ENCODE measurements at regions not wholly inside any gene's neighbourhood (a gene's known extent, or its start where the extent isn't known, plus 50 kb on each side); places are given as distances from the start of the nearest gene placed in this dataset.
"Not testable (repeated sequence)": the region's sequence is repeated elsewhere in the genome, so short reads cannot be mapped to it uniquely, and the experiment has no call there.

DNA sequence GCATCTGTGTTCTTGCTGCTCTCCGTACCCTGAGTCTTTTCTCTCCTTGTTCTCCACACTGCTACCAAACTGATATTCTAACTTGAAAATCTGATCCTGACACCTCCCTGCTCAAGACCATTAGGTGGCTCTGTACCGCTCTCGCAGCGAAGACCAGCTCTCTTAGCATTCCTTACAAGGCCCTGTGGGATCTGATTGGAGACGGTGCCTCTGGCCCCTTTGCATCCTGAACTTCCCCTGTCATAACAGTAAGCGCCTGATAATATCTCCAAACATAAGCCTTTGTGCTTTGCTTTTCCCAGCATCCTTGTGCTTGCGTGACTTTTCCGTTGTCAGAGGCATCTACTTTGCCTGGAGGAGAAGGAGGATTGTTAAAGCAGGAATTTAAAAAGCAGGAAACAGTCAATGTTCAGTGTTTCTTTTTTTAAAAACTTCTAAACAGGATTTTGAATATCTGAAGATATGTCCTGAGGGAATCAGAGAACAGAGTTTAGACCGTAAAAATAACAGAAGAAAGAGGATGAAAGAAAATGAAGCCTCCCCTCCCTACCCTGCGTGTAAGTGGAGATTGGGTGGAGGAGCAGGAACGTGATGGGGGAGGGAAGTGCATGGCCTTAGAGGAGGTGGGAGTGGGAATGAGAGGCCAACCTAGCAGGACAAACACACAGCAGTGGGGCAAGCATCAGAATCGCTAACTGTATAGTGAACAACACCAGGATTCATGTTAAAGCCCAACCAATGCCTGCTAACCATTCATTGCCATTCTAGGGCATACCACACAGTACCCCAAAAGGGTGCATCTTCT lies 89.2 kb upstream of the STMND1 start:
- DNase-seq: no peak

DNA sequence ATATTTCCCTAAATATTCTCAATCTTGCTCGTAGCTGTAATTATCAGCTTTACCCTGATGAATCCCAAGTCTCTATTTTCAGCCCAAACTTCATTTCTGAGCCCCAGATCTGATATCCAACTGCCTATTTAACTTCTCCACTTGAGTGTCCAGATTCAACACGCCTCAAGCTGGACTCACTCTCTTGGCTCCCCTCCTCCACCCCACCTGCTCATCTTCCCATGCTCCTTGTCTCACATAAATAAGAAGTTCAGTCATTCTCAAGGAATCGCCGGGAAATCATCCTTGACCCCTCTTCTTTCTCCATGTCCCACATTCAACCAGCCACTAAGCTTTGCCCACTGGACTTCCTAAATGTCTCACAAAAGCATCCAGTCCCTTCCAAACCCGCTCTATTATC lies 89.9 kb upstream of the STMND1 start:
- DNase-seq: no peak

DNA sequence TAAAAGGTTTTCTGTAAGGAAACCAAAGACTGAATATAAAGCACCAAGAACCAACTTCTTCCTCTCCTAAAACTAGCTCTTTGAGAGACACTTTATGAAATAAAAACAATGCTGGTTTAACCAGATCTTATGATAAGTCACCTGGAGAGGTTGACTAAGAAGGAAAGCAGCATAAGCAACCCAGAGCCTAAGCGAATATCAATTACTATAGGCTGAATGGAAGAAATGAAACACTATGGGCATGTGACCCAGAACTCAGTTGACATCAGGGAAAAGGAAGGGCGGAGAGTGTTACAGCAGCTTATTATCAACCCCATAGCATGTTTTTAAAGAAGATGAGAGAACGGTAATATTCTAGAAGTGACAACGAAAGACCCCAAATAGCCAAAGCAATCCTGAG lies 94.1 kb upstream of the STMND1 start:
- DNase-seq: no peak

DNA sequence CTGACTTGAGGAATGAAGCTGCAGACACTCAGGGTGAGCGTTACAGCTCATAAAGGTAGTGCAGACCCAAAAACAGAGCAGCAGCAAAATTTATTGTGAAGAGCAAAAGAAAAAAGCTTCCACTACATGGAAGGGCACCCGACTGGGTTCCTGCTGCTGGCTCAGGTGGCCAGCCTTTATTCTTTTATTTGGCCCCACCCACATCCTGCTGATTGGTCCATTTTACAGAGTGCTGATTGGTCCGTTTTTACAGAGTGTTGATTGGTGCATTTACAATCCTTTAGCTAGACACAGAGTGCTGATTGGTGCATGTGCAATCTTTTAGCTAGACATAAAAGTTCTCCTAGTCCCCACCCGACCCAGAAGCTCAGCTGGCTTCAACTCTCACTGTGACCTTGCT lies 95.3 kb upstream of the STMND1 start:
- no peak for DNase-seq

DNA sequence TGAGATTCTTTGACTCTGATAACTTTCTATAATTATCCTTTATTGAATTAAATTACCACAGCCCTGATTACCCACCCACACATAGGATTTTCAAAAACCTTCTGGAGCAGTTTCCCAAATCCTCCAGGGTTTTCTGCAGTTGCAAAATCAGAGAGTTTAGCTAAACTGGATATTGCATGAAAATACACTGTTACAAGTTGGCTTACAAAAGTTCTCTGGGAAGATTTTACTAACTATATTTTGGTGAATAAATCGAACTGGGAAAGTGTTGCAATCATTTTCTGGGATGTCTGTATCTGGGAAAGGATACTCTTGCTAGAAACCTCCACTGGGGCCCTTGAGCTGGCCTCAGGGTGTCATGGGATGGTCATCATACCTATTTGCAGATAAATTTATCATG lies 97.6 kb upstream of the STMND1 start:
- no peak for DNase-seq

DNA sequence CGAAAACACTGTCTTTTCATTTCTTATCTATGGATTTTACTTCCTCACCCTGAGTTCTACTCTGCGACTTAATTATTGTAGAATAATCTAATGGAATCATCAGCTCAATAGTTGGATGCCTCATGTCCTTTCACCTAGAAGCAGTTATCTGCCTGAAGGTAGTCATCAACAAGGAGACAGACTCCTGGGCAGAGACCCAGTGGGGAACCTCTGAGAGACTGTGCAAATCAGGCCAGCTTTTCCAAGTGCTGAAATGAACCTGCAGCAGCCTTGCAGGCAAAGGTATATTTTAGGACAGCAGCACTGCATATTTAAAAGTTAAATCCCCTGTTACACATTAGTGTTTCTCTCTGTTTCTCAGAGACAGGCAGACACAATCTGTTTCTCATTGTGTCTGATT lies 99.7 kb upstream of the STMND1 start:
- DNase-seq: no peak

DNA sequence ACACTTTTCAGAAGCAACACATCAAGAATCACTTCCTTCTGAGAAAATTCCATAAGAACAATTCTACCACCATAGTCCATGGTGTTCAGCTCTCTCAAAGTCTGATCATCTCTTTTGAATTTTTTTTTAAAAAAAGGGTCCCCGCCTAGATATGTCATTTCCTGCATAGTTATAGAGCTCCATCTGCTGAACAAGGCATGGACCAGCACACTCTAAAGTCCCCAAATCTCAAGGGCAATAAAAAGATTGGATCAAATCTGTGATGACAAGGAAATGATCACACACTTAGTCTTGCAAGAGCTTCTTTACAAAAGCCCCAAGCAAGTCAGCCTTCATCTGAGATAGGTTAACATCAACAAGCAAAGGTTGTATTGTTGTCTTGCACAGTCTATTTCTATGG lies 100.7 kb upstream of the STMND1 start:
- DNase-seq: no peak

DNA sequence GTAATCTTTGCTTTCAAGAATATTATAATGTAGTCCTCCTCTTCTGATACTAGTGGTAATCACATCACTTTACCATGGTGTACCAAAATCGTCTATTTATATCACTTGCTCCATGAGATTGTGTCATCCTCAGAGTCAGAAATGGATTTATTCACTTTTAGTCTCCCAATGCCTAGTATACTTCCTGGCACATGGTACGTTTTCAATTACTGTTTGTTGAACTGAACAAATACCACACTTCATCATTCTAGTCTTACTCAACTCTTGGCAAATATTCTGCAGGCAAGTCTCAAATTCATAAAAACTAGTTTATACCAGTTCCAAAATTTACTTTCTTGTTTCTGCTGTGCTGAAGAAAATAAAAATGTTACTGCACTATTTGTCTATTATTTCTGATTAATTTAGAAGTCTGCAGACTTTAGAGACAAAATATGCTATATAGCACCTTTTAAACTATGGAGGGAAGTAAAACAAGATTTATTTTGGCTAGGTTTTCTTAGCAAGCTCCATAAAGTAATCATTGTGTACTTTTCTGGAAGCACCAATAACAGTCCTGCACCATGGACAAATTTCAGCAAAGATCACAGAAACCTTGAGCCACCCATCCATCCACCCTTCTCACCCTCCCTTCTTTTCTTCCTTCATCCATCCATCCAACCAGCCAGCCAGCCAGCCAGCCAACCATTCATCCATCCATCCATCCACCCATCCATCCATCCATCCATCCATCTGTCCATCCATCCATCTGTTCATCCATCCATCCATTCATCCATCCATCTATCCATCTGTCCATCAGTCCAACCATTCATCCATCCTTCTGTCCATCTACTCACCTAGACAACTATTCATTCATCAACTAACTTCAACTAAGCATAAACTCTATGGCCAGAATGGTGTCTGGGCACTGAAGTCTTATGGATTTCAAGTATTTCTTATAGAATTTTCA lies 102.1 kb upstream of the STMND1 start:
- DNase-seq: no peak

DNA sequence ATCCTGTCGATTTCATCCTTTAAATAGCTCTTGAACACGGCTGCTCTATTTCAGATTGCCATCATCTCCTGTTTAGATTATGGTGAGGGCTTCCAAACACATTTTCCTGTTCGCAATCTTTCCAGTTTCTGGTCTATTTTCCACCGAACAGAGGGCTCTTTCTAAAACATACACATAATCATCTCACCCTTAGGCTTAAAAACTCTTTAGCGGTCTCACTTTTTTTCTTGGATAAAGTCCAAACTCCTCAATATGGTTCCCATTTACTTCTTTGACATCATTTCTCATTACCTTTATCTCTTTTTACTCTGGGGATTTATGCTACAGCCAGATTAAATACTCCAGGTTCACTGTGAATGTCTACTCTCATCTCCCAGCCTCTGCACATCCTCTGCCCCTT lies 103.4 kb upstream of the STMND1 start:
- no peak for DNase-seq

DNA sequence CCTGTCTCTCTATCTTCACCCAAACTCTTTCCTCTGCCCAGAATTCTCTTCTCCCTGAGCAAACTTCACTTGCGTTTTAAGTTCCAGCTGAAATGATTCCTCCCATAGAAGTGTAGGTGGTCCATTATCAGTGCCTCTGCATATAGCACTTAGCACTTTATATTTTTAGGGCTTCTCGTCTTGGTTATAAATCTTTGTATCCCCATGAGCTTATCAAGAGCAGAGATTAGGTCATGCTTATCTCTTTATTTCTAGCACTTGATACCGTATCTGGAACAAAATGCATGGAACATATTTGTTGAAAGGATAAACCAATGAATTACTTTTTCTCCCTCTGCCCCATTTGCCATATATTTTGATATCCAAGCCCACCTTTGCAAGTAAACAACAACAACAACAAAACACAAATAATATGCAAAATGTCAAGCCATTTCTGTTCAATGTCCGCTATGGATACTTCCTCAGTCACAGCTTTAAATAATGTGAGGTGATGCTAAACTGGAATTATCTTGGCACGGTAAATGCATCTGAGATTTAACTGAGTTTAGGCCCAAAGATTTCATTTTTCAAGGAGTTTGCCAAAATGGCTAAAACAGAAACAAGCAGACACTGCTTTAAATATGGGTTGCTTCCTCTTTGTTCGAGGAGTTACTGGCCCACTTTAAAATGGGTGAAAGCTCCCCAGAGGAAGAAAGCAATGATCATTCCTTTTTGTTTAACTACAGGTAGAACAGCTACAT lies 106.2 kb upstream of the STMND1 start:
- DNase-seq: no peak

DNA sequence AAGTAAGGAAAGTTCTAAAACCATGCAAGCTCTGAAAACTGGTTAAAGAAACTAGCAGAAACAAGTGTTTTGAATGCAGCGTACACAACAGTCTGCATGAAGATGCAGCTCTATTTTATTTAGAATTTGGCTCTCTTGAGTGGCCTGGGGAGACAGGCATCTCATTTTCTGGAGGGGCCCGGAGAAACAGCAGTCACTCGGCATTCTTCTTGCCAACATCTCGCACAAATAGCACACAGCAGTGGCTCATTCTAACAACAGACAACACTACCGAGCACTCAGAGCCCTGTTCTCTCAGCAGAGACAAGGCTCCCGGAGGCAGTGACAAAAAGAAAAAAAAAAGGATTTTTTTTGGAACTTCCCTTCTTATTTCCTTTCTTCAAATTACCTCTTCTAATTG lies 108.5 kb upstream of the STMND1 start:
- no peak for DNase-seq

DNA sequence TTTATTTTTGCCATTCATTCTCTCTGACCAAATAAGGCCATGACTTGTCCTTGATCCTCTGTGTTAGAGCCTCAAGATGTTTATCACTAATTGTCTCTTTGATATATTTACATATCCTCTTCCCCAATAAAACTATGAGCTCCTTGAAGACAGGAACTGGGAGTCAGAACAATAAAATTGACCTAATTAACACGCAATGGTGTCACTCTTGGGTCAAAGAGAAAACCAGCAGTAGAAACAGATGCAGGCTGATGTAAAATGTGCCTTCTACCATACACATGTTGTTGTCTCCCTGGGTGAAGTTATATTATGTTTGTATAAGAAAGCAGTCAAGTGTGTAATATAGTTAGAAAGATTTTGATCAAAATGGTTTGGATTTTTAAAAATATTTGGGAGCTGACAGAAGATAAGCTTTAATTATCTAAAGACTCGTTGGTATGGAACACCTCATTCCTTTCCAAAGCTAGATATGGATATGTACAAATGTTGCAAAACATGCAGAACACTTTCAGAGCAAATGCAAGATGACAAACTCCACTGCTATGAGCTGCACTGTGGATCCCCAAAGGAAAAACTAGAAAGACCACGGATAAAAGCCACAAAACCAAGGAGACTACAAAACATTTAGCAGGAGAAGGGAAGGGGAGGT lies 109.7 kb upstream of the STMND1 start:
- DNase-seq: no peak

DNA sequence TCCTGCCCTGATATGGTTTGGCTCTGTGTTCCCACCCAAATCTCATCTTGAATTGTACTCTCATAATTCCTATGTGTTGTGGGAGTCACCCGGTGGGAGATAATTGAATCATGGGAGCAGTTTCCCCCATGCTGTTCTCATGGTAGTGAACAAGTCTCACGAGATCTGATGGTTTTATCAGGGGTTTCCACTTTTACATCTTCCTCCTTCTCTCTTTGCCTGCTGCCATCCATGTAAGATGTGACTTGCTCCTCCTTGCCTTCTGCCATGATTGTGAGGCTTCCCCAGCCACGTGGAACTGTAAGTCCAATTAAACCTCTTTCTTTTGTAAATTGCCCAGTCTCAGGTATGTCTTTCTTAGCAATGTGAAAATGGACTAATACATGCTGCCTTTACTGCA lies 111.9 kb upstream of the STMND1 start:
- not testable (repeated sequence) for DNase-seq

DNA sequence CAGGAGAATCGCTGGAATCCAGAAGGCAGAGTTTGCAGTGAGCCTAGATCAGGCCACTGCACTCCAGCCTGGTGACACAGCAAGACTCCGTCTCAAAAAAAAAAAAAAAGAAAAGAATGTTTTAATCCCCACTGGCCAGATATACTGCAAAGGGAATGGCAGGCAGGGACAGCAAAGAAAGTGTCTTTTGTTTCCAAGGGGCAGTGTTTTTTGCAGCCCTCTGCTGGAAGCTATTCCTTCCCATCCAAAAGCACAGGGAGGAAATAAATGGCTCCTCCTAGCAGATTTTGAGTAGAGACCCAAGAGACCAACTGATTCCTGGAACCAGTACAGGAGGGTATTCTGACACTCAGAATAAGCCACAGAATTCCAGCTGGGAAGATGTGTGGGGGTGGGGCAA lies 112.5 kb upstream of the STMND1 start:
- DNase-seq: no peak

DNA sequence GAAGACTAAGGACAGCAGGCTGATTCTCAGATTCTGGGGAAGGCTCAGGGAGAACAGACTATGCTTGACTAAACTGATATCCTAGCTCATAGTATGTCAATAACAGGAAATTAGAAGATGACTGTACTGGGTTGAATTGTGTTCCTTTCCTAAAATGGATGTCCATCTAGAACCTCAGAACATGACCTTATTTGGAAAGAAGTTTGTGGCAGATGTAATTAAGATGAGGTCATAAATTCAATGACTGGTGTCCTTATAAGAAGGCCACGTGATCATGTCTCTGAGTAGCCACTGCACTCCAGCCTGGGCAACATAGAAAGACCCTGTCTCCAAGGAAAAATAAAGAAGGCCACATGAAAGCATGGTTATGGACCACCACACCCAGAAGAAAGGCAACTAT lies 113.9 kb upstream of the STMND1 start:
- DNase-seq: no peak

DNA sequence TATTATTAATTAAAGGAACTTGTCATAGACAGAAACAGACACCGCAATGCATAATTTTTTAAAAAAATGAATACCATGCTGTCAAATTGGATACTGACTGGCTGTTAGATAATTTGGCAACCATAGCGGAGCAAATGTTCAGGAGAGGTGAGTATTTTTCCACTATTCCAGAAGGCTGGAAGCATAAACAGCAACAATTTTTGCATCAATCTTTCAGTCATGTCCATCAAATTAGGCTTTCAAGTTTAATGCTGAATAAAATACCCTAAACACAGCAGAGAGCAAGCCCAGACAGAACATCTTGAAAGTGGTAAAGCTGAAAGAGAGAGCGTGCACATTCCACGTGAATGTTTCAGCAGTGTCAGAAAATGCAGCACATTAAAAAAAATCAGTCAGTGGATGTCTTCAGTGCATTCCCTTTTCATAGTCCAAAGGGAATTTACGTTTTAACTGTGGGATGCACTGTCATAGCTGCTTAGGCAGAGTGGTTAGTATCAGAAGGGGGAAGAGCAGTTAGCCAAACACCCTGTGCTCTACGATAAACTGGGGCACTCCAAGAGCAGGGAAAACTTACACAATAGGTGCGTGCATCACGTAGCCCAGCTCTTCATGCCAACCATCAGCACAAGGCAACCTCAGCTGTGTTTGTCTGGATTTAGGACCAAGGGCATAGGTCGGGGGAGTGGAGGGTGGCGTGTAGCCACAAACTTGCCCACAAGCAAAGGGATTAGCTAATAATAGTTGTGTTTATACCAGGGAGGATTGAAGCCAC lies 116.2 kb upstream of the STMND1 start:
- DNase-seq: no peak

DNA sequence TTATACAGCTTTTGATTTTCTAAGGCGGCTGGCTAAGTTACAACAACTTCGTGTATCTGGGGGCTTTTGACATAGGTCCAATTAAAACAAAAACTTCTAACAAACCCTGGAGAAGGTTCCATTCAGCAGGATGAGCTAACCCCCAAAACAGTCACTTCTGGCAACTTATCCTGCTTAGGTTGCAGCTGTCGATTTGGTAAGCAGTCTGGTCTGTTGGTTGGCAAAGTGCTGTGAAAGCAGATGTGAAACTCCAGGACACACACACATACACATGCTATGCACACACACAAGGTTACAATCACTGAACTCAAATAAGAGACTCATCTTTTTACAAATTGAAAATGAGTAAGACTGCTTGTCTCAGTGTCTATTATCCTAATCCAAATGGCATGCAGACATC lies 119.0 kb upstream of the STMND1 start:
- DNase-seq: no peak

DNA sequence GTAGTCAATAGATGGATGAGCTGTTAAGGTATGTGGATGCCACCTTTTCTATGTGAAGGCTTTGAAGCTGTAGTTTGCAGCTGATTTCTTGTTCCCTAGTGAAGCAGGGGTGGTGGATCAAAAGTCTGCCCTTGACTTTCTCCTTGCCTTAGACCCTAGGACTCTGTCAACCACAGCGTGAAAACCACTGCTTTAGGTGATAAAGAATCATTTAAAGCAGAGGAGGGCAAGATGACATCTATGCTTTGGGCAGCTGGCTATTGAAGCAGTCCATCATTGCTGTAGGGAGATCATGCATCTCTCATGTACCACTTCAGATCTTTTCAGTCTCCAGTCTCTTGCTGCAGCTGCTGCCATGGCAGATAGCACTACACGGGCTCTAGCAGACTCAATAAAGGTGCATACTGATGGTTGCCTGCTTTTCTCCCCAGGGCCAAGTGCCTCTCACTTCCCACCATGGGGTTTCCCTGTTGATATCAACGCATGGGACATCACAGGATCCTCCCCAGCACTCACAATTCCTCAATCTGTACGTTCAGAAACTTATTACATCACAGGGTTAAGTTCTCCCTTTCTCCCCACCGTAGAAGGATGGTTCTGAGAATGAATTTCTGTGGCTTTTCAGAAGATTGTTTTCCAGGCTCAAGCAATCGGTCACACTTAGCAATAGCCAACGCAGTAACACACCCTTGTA lies 122.0 kb upstream of the STMND1 start:
- no peak for DNase-seq

DNA sequence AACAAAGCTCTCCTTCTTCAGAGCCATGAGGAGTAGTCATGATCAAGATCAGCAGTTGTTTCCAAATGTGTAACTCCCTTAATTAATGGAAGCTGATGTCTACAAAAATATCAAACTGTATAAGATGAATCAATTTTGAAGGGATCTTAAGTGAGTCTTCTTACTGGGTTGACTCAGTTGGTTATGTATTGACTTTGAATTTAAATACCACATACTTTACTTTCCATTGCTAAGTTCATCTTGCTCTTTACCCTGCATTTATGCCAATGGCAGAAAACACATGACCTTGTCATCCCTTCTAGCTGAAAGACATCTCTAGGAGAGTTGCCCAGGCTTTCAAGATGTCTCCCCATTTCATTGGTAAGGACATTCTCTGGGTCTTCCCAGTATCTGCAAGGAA lies 123.2 kb upstream of the STMND1 start:
- DNase-seq: no peak

DNA sequence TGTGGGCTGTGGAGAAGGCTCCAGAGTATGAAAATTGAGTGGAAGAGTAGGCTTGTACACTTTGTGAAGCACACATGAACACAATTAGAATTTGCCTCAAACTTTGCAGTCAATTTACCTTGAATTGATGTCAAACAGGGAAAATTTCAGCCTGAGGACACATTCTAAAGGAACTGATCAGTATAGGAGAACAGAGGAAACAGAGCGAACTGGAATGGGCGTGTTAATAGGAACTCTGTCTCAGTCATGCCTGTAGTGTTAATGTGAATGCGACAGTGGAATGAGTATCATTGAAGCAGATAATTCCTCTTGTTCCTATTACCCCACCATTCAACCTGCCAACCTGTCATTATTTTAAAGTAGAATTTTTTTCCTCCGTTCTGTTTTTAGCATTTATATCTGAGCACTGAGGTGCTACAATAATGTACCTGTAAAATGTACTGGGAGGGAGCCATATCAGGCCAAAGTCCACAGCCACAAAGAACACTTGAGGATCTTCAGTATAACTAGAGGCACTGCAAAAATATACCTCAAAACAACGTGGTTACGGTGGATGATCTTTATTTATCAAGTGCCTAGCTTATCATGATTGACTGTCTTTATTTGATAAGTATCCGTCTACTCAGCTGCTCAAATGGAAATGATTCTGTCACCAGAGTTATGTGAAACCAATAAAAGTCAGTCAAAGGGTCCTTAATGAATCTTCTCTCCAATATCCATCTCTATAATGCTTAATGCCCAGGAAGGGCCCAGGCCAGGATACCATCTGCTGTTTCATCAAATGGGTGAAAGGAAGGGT lies 125.3 kb upstream of the STMND1 start:
- DNase-seq: no peak
